IMR-90 (cell line): ENCODE measurements at regions not wholly inside any gene's neighbourhood (a gene's known extent, or its start where the extent isn't known, plus 50 kb on each side); places are given as distances from the start of the nearest gene placed in this dataset.

Source experiments
- ATAC-seq: fragments of 200-7000 bp; cut with Tn5 transposase; 2 replicates; pipeline ENCODE4 v1.9.1; 2020; ENCODE audit warnings: low read depth, mild to moderate bottlenecking, moderate library complexity
- BruUV-seq: library from RNA; stranded (reverse); fragments of 400-500 nt; replicated peaks from 2 replicates; lab custom pipeline; 2021; lab: Mats Ljungman, UMichigan
- CTCF ChIA-PET: fragments of 300-600 bp; formaldehyde crosslinking; extraction: SDS; loops from one replicate; lab custom pipeline; 2021; ENCODE audit warnings: antibody characterized with exemption; lab: Yijun Ruan, JAX
- POLR2A ChIA-PET: fragments of 300-600 bp; sonication (Branson Sonifier 250); formaldehyde crosslinking; loops from one replicate; lab custom pipeline; 2022; ENCODE audit warnings: antibody characterized with exemption; ENCODE audit not compliant: unreplicated experiment; lab: Charles Lee
- DNase-seq: peaks from one replicate; pipeline ENCODE4 v3.0.0; 2013
- H2AFZ ChIP-seq: replicated peaks from 2 replicates; pipeline ENCODE3; 2013; ENCODE audit warnings: low read length, mild to moderate bottlenecking; ENCODE audit not compliant: poor library complexity
- H2AK5ac ChIP-seq: 2 replicates; pipeline ENCODE4 v1.6.1; 2013; ENCODE audit warnings: low read depth, low read length, inconsistent platforms
- H2AK9ac ChIP-seq: replicated peaks from 2 replicates; pipeline ENCODE3; 2013; ENCODE audit warnings: mild to moderate bottlenecking, low read depth, low read length, moderate library complexity; ENCODE audit not compliant: poor library complexity
- H2BK120ac ChIP-seq: 2 replicates; pipeline ENCODE4 v1.6.1; 2013; ENCODE audit warnings: low read depth, low read length, inconsistent platforms
- H2BK15ac ChIP-seq: 3 replicates; pipeline ENCODE4 v1.6.1; 2013; ENCODE audit warnings: low read depth, low read length, inconsistent platforms
- H2BK20ac ChIP-seq: 2 replicates; pipeline ENCODE4 v1.6.1; 2013; ENCODE audit warnings: low read depth, mild to moderate bottlenecking, inconsistent platforms, low read length, moderate library complexity
- H2BK5ac ChIP-seq: 2 replicates; pipeline ENCODE4 v1.6.1; 2013; ENCODE audit warnings: mild to moderate bottlenecking, low read depth, low read length, inconsistent platforms; ENCODE audit not compliant: poor library complexity, severe bottlenecking
- H3K14ac ChIP-seq: replicated peaks from 2 replicates; pipeline ENCODE4 v1.6.1; 2013; ENCODE audit warnings: low read depth, low read length, inconsistent platforms
- H3K18ac ChIP-seq: 2 replicates; pipeline ENCODE4 v1.6.1; 2013; ENCODE audit warnings: low read depth, low read length, control low read depth
- H3K23ac ChIP-seq: 2 replicates; pipeline ENCODE4 v1.6.1; 2013; ENCODE audit warnings: low read depth, low read length, inconsistent platforms
- H3K27ac ChIP-seq: 2 replicates; pipeline ENCODE4 v1.5.1; 2013; ENCODE audit warnings: mild to moderate bottlenecking, control low read depth, low read length; ENCODE audit not compliant: insufficient read depth
- H3K27me3 ChIP-seq: 2 replicates; pipeline ENCODE4 v1.6.1; 2013; ENCODE audit warnings: low read length; ENCODE audit not compliant: control insufficient read depth, insufficient read depth
- H3K36me3 ChIP-seq: 2 replicates; pipeline ENCODE4 v1.6.1; 2013; ENCODE audit warnings: low read length, mixed read lengths; ENCODE audit not compliant: control insufficient read depth, insufficient read depth
- H3K4ac ChIP-seq: 2 replicates; pipeline ENCODE4 v1.6.1; 2013; ENCODE audit warnings: low read depth, low read length, inconsistent platforms
- H3K4me1 ChIP-seq: 2 replicates; pipeline ENCODE4 v1.6.1; 2013; ENCODE audit warnings: low read length, mixed read lengths; ENCODE audit not compliant: control insufficient read depth, insufficient read depth
- H3K4me2 ChIP-seq: 2 replicates; pipeline ENCODE4 v1.6.1; 2013; ENCODE audit warnings: low read depth, mild to moderate bottlenecking, control low read depth, low read length, moderate library complexity
- H3K4me3 ChIP-seq: 2 replicates; pipeline ENCODE4 v1.5.1; 2013; ENCODE audit warnings: low read depth, mild to moderate bottlenecking, control low read depth, low read length, moderate library complexity; ENCODE audit not compliant: insufficient read depth
- H3K56ac ChIP-seq: 2 replicates; pipeline ENCODE4 v1.6.1; 2013; ENCODE audit warnings: low read length, inconsistent platforms; ENCODE audit not compliant: insufficient read depth; ENCODE audit errors: extremely low read depth
- H3K79me1 ChIP-seq, 2 experiments: 2 replicates each; pipeline ENCODE4 v1.6.1; 2013; ENCODE audit warnings: low read length in 2 of 2, inconsistent platforms in 1 of 2, low read depth in 1 of 2
- H3K9ac ChIP-seq: 2 replicates; pipeline ENCODE4 v1.6.1; 2013; ENCODE audit warnings: low read depth, low read length, control low read depth
- H3K9me1 ChIP-seq: 2 replicates; pipeline ENCODE4 v1.6.1; 2013; ENCODE audit warnings: low read length, inconsistent platforms; ENCODE audit not compliant: insufficient read depth
- H3K9me3 ChIP-seq: 2 replicates; pipeline ENCODE4 v1.6.1; 2013; ENCODE audit warnings: low read length; ENCODE audit not compliant: control insufficient read depth, insufficient read depth
- H4K20me1 ChIP-seq: 2 replicates; pipeline ENCODE4 v1.6.1; 2013; ENCODE audit warnings: low read length, inconsistent platforms; ENCODE audit not compliant: insufficient read depth
- H4K5ac ChIP-seq: 2 replicates; pipeline ENCODE4 v1.6.1; 2013; ENCODE audit warnings: mild to moderate bottlenecking, low read depth, low read length, control low read depth
- H4K8ac ChIP-seq, 2 experiments: 2 replicates each; pipeline ENCODE4 v1.6.1; 2013; ENCODE audit warnings: low read depth in 2 of 2, low read length in 2 of 2, control low read depth in 1 of 2, inconsistent platforms in 1 of 2
- H4K91ac ChIP-seq: 2 replicates; pipeline ENCODE4 v1.6.1; 2013; ENCODE audit warnings: low read depth, low read length, inconsistent platforms; ENCODE audit not compliant: insufficient read depth
- CTCF ChIP-seq: conservative IDR thresholded peaks from 2 replicates; pipeline ENCODE4 v1.5.1; 2012; ENCODE audit warnings: mild to moderate bottlenecking, low read depth, low read length, improper control_type of control experiment
- MAFK ChIP-seq: IDR thresholded peaks from 2 replicates; pipeline ENCODE4 v1.6.1; 2012; ENCODE audit warnings: low read depth, low read length, improper control_type of control experiment
- RCOR1 ChIP-seq: IDR thresholded peaks from 2 replicates; pipeline ENCODE4 v1.6.1; 2012; ENCODE audit warnings: mild to moderate bottlenecking, low read length, improper control_type of control experiment; ENCODE audit not compliant: insufficient replicate concordance
- SMC3 ChIP-seq: fragments of 150-350 bp; IDR thresholded peaks from 2 replicates; pipeline ENCODE4 v1.6.1; 2016; ENCODE audit warnings: low read depth, mild to moderate bottlenecking, antibody characterized with exemption, low read length, moderate library complexity
- WGBS, 2 experiments: methylation state at CpG; one replicate each; pipeline versions ENCODE4 v1.1.5 to v1.1.7; 2013; ENCODE audit warnings: missing lambda C conversion rate in 2 of 2; ENCODE audit not compliant: insufficient read length in 1 of 2; ENCODE audit errors: extremely low coverage in 2 of 2; 5-methylcytosine and 5-hydroxymethylcytosine counted together
- dilution Hi-C: fragments of 300-500 bp; cut with HindIII; formaldehyde crosslinking; loops from one replicate; pipeline ENCODE4 v1.14.3; 2018; ENCODE audit warnings: low sequenced_read_pairs; ENCODE audit not compliant: unreplicated experiment
- in situ Hi-C: fragments of 300-500 bp; cut with MboI; formaldehyde crosslinking; loops from 3 replicates; pipeline ENCODE4 v1.14.3; 2019; ENCODE audit warnings: low sequenced_read_pairs, inconsistent platforms, mixed read lengths
- intact Hi-C: fragments of 100-400 bp; cut with micrococcal nuclease; formaldehyde crosslinking; loops from 2 replicates; pipeline ENCODE4 v1.10.0; 2022

- TF ChIP-seq SMC3 (no peak), MAFK (no peak), CTCF (no peak), RCOR1 (no peak)
- H2BK15ac ChIP-seq = no peak overlapping the region
- no peaks in the 10 kb centered on the region for H3K9me3 ChIP-seq
- no peaks in the 10 kb centered on the region for H4K20me1 ChIP-seq
- ChIA-PET POLR2A (no interaction called here), CTCF (no interaction called here)
- no peaks in the 10 kb centered on the region for H3K79me1 ChIP-seq
- H3K36me3 ChIP-seq = no peaks in the 10 kb centered on the region
- no peak overlapping the region for H4K91ac ChIP-seq
- no peak overlapping the region for H3K9ac ChIP-seq
- no peak overlapping the region for H3K18ac ChIP-seq
- H3K4me3 ChIP-seq = no peak overlapping the region
- no peak overlapping the region for H2BK120ac ChIP-seq
- H3K23ac ChIP-seq = no peak overlapping the region
- H3K9me1 ChIP-seq = no peaks in the 10 kb centered on the region
- no peak overlapping the region for H2BK20ac ChIP-seq
- no peak overlapping the region for H4K8ac ChIP-seq
- BruUV-seq = no TSS peak
- H3K4ac ChIP-seq = no peak overlapping the region
- intact Hi-C loops = no loop called here
- H2AFZ ChIP-seq = no peak overlapping the region
- H3K27ac ChIP-seq = no peak overlapping the region
- no peaks in the 10 kb centered on the region for H3K4me1 ChIP-seq
- WGBS, 2 experiments = no CpG with 5 or more reads among the region's 3 CpGs
- ATAC-seq = no peak
- no peak overlapping the region for H2AK5ac ChIP-seq
- in situ Hi-C loops = no loop called here
- H3K56ac ChIP-seq = no peak overlapping the region
- no peak overlapping the region for H4K5ac ChIP-seq
- no peak for DNase-seq
- no peaks in the 10 kb centered on the region for H3K27me3 ChIP-seq
- H2AK9ac ChIP-seq = no peak overlapping the region
- no peak overlapping the region for H3K4me2 ChIP-seq
- dilution Hi-C loops = no loop called here
- no peak overlapping the region for H3K14ac ChIP-seq
- H2BK5ac ChIP-seq = no peak overlapping the region
Measured at GRCh38 chr5:66406761-66407336, 189.3 kb upstream of the MAST4 start.
